DMS114 treated with DMSO at 0.1 percent for 48 hours (cell line): ENCODE measurements at regions not wholly inside any gene's neighbourhood (a gene's known extent, or its start where the extent isn't known, plus 50 kb on each side); places are given as distances from the start of the nearest gene placed in this dataset.
"Not testable (repeated sequence)": the region's sequence is repeated elsewhere in the genome, so short reads cannot be mapped to it uniquely, and the experiment has no call there.

Experiments
- DNase-seq: peaks from one replicate; lab custom pipeline; 2025; ENCODE audit not compliant: unreplicated experiment; lab: John Stamatoyannopoulos, UW

DNA sequence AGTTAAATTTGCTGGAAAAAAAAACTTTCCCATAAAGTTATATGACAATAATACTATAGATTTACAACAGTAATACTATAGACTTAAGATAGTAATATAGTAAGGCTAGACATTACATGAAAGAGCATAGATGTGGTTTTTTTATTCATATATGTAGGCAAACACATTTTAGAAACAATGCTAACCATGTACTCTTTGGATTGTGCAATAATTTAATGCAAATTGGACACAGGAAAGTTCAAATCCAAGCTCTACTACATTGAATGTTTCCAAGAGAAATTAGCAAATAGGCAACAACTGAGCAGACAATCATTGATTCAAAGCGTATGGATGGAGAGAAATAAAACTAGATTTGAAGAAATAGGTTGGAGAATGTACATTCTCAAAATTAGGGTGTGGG lies 469.2 kb downstream of the CNTN3 start:
- DNase-seq: no peak

DNA sequence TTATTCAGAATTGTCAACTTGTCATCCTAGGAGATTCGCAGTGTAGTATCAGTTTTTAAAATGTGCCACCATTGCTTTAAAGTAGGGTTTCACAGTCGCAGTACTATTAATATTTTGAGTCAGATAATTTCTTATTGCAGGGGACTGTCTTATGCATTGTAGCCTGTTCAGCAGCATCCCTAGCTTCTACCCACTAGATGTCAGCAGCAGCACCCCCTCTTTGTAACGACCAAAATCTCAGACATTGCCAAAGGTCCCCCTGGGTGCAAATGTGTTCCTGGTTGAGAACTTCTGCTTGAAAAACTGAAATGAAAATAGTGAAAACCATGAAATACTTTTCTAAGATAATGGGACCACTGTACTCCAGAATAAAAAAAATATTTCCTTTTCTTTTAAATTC lies 474.8 kb downstream of the CNTN3 start:
- no peak for DNase-seq

GRCh38 chr3:74137790-74138189 lies 476.7 kb downstream of the CNTN3 start:
- no peak for DNase-seq

DNA sequence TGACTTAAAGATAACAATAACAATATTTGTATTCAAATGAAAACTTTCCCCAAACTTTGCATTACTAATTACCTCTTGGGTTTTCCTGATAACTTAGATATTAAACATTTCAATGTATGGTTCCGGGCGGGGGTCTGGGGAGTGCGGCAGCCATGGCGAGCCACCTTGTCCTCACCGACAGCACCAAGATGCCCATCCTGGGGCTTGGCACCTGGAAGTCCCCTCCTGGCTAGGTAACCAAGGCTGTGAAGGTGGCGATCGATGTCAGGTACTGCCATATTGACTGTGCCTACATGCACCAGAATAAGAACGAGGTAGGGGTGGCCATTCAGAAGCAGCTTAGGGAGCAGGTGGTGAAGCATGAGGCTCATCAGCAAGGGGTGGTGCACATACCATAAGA lies 478.7 kb downstream of the CNTN3 start:
- DNase-seq: no peak

DNA sequence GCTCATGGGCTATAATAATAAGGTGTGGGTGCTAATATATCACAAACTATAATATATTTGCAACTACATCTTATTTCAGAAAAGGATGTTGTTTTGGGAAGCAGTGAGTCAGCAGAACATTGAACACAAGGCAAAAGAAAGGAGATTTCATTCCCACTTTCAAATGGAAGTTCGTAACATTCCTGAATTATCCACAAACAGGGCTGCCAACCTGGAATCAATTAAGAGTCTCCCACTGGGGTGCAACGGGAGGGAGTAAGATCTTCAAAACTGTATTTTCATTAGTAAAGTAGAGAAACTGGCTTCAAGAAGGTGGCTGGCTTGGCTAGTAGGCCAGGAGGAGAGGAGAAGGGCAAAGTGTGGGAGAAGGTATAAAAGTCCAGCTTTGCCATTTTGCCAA lies 479.6 kb downstream of the CNTN3 start:
- no peak for DNase-seq

GRCh38 chr3:74131546-74132328 lies 482.7 kb downstream of the CNTN3 start:
- DNase-seq: not testable (repeated sequence)

GRCh38 chr3:74129611-74130010 lies 484.8 kb downstream of the CNTN3 start:
- no peak for DNase-seq

DNA sequence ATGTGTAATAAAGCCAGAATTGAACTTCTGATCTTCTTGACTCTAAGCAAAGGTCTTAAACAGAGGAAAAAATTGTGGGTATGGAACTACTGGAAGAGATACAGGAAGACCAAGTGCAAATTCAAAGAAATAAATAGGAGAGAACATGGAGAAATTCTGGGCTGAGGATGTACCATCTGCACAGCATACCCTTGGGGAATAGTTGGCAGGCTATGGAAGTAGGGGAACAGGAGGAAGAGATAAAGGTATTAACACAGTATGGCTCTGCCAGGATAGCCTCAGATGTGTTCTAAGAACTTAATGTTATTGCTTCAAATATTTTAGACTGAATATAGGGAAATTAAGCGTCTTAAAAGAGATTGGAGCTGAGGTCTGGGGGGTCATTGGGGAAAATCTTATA lies 485.4 kb downstream of the CNTN3 start:
- DNase-seq: no peak

GRCh38 chr3:74127256-74127655 lies 487.2 kb downstream of the CNTN3 start:
- no peak for DNase-seq

GRCh38 chr3:74124782-74125181 lies 489.7 kb downstream of the CNTN3 start:
- DNase-seq: no peak

DNA sequence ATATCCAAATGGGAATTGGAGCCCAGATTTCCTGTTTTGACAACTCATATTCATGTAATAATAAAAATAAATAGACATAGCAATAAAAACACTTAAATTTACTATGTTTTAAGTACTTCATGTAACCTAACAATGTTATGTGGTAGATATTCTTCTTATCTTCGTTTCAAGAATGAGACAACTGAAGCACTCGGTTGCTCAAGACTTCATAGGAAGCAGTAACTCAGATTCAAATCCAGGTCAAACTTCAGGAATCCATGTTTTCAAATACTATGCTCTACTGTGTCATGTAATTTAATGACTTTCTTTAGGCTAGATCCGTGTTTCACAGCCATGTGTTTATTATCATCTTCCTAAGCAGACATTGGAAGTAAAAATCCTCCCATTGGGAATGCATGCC lies 492.2 kb downstream of the CNTN3 start:
- no peak for DNase-seq

DNA sequence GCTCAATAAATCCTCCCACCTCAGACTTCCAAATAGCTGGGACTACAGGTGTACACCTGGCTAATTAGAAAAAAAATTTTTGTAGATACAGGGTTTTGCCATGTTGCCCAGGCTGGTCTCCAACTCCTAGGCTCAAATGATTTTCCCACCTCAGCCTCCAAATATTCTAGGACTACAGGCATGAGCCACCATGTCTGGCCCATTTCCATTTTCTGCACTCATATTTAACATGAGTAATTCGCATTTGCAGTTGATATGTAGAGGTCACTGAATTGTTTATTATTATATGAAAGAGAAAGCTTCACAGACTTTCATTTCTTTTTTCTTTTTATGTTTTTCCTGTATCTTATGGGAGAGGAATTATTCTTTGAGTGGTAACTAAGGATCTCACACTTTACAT lies 492.7 kb downstream of the CNTN3 start:
- DNase-seq: no peak

- no peak for DNase-seq
Observed at GRCh38 chr3:74119221-74119620, 494.5 kb upstream of the PDZRN3 start.

DNA sequence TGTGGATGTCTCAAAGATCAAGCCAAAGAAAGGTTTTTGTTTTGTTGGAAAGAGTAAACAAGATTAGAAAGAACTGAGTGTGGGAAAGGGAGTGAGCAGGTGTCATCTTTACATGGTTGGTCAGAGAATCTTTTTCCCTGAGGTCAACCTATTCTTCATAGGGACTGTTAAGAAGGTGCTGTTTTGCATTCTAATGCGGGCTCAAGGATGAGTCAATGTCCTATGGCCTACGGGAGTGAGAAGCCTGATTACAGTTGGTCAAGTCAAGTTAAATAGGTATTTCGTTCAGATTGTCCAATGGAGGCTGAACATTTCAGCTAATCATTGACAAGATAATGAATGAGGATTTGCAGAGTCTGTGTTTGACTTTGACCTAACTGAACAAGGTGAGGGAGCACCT lies 491.2 kb upstream of the PDZRN3 start:
- DNase-seq: no peak

DNA sequence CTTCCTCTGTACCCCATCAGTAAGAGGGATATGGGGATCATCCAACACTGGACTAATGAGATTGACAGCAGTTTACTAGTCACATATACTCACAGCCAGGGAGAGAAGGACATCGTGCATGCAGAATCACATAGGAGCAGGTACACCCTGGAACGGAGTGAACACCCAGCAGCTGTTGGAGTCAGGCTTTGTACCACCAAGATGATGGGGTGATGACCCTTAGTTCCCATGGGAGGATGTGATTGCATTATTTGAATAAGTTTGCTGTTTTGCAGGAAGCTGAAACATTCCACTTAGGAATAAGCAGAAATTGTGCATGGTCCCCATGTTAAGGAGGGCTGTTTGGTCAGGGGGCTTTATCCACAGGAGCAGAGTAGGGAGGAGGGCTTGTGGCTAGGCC lies 482.7 kb upstream of the PDZRN3 start:
- no peak for DNase-seq

DNA sequence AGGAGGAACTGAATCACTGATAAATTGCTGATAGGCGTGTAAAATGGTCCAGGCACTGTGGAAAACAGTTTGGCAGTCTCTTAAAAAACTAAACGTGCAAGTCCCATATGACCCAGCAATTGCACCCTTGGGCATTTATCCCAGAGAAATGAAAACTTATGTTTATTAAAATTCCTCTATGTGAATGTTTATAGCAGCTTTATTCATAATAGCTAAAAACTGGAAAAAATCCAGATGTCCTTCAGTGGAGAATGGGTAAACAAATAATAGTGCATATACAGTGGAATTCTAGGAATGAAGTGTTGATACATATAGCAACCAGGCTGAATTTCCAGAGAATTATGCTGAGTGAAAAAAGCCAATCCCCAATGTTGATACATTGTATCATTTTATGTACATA lies 482.2 kb upstream of the PDZRN3 start:
- DNase-seq: no peak

DNA sequence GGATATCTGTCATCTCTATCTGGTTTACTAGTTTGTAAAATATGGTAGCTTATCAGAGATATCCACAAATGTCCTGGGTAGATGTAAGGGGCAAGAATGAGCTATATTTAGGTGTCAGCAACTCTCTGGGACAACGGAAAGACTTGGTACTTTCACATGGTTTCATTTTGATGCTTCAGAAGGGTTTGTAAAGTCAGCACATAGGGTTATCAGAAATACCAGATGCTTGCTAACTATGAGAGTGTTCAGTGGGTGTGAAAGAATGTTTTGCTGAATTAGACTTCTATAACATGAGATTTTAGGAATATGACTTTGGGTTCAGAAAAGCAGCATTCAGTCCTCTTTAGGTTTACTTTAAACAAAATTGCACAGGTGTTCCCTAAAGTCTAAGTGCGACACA lies 466.5 kb upstream of the PDZRN3 start:
- DNase-seq: no peak

DNA sequence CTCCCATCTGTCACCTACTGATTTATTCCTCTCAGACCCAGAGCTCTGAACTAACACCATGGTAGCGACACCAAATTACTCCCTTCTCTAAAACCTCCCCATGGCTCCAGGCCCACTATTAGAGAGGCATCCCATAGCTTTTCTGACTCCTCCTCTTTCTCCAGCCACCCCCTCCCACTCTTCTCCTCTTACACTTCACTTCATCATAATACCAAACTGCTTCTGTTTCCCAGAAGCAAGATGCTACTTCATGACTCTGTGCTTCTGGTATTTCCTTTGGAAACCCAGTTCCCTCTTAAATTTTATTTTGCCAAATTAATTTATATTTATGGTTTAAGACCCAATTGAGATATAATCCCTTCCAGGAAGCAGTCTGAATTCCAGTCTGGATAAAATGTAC lies 465.1 kb upstream of the PDZRN3 start:
- DNase-seq: no peak

- no peak for DNase-seq
Observed at GRCh38 chr3:74080056-74080461, 455.3 kb upstream of the PDZRN3 start.

DNA sequence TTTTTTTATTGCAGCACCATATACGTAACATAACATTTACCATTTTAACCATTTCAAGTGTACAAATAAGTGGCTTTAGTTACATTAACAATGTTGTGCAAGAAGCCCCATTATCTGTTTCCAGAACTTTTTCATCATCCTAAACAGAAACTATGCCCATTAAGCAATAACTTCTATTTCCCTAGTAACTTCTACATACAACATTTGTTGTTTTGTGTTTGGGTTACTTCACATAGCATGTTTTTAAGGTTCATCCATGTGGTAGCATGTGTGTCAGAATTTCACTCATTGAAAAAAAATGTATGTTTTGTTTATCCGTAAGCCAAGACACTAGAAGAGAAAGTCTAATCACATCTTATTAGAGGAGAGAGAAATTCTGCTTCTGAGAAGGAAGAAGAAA lies 450.5 kb upstream of the PDZRN3 start:
- no peak for DNase-seq

DNA sequence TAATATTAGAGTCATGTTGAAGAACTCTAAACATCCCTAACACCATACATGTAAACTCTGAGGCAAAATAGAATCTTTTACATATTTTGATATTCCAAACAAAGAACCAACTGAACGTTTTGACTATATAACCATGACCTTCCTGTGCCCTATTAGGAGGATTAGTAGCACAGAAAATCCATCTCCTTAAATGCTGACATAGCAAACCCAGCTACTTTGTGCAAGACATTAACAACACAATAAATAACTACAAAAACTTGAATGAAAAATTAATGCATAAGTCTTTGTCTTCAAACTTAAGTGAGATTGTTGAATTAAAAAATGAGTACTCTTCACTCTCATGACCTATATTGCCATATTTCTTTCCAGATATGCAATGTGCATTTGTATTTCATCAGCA lies 450.0 kb upstream of the PDZRN3 start:
- no peak for DNase-seq

GRCh38 chr3:74067296-74067695 lies 442.6 kb upstream of the PDZRN3 start:
- DNase-seq: no peak

GRCh38 chr3:74066456-74066855 lies 441.7 kb upstream of the PDZRN3 start:
- no peak for DNase-seq
